Hepatocyte (in vitro differentiated cells): ENCODE measurements at regions not wholly inside any gene's neighbourhood (a gene's known extent, or its start where the extent isn't known, plus 50 kb on each side); places are given as distances from the start of the nearest gene placed in this dataset.

Experiments used
- CTCF ChIP-seq: fragments of 200-600 bp; sonication (generic); IDR thresholded peaks from 2 replicates; pipeline ENCODE4 v1.5.1; 2016; ENCODE audit warnings: antibody characterized with exemption, mild to moderate bottlenecking; ENCODE audit not compliant: poor library complexity
- EZH2 ChIP-seq: fragments of 200-600 bp; sonication (generic); IDR thresholded peaks from 2 replicates; pipeline ENCODE4 v1.6.1; 2016; ENCODE audit warnings: antibody characterized with exemption, mild to moderate bottlenecking, borderline replicate concordance
- EZH2phosphoT487 ChIP-seq: fragments of 200-600 bp; sonication (generic); IDR thresholded peaks from one replicate; pipeline ENCODE4 v1.6.1; 2018; ENCODE audit warnings: antibody characterized with exemption, mild to moderate bottlenecking, low read depth, moderate library complexity; ENCODE audit not compliant: unreplicated experiment, severe bottlenecking

GRCh38 chr11:123291201-123291869 lies 96.3 kb upstream of the CLMP start:
- TF ChIP-seq CTCF (no peak), EZH2phosphoT487 (no peak), EZH2 (no peak)
